ENCODE measurements at regions not wholly inside any gene's neighbourhood (a gene's known extent, or its start where the extent isn't known, plus 50 kb on each side); places are given as distances from the start of the nearest gene placed in this dataset.

- Histone ChIP-seq H3K4me3 (ENCODE audit: low read depth, low read length) (no peak overlapping the region), H3K27ac (ENCODE audit: low read depth, low read length) (no peak overlapping the region), H3K36me3 (ENCODE audit: control insufficient read depth, insufficient read depth, low read length) (no peaks in the 10 kb centered on the region), H3K9me3 (ENCODE audit: control insufficient read depth, insufficient read depth, low read length) (no peaks in the 10 kb centered on the region), H3K27me3 (ENCODE audit: control insufficient read depth, insufficient read depth, low read length) (no peaks in the 10 kb centered on the region), H3K4me1 (ENCODE audit: control insufficient read depth, insufficient read depth, low read length) (no peaks in the 10 kb centered on the region), H3K9ac (ENCODE audit: low read depth, low read length) (no peak overlapping the region)
Observed at GRCh38 chr7:145211211-145211610, 375.4 kb upstream of the TPK1 start.

GRCh38 chr7:145193951-145194350, 358.1 kb upstream of the TPK1 start:
- H3K4me3 ChIP-seq (ENCODE audit: low read depth, low read length), result no peak overlapping the region
- no peaks in the 10 kb centered on the region for H3K9me3 ChIP-seq (ENCODE audit: control insufficient read depth, insufficient read depth, low read length)
- no peaks in the 10 kb centered on the region for H3K27me3 ChIP-seq (ENCODE audit: control insufficient read depth, insufficient read depth, low read length)
- H3K36me3 ChIP-seq (ENCODE audit: control insufficient read depth, insufficient read depth, low read length), result no peaks in the 10 kb centered on the region
- no peak overlapping the region for H3K9ac ChIP-seq (ENCODE audit: low read depth, low read length)
- no peak overlapping the region for H3K27ac ChIP-seq (ENCODE audit: low read depth, low read length)
- H3K4me1 ChIP-seq (ENCODE audit: control insufficient read depth, insufficient read depth, low read length), result no peaks in the 10 kb centered on the region

- no peaks in the 10 kb centered on the region for H3K4me1 ChIP-seq (ENCODE audit: control insufficient read depth, insufficient read depth, low read length)
- no peaks in the 10 kb centered on the region for H3K36me3 ChIP-seq (ENCODE audit: control insufficient read depth, insufficient read depth, low read length)
- no peak overlapping the region for H3K4me3 ChIP-seq (ENCODE audit: low read depth, low read length)
- H3K27ac ChIP-seq (ENCODE audit: low read depth, low read length), result no peak overlapping the region
- no peak overlapping the region for H3K9ac ChIP-seq (ENCODE audit: low read depth, low read length)
- no peaks in the 10 kb centered on the region for H3K27me3 ChIP-seq (ENCODE audit: control insufficient read depth, insufficient read depth, low read length)
- H3K9me3 ChIP-seq (ENCODE audit: control insufficient read depth, insufficient read depth, low read length), result no peaks in the 10 kb centered on the region
Observed at GRCh38 chr7:145184956-145185355, 349.1 kb upstream of the TPK1 start.

- Histone ChIP-seq H3K27ac (ENCODE audit: low read depth, low read length) (no peak overlapping the region), H3K4me3 (ENCODE audit: low read depth, low read length) (no peak overlapping the region), H3K9me3 (ENCODE audit: control insufficient read depth, insufficient read depth, low read length) (no peaks in the 10 kb centered on the region), H3K36me3 (ENCODE audit: control insufficient read depth, insufficient read depth, low read length) (no peaks in the 10 kb centered on the region), H3K27me3 (ENCODE audit: control insufficient read depth, insufficient read depth, low read length) (no peaks in the 10 kb centered on the region), H3K4me1 (ENCODE audit: control insufficient read depth, insufficient read depth, low read length) (no peaks in the 10 kb centered on the region), H3K9ac (ENCODE audit: low read depth, low read length) (no peak overlapping the region)
Observed at GRCh38 chr7:145183069-145183468, 347.2 kb upstream of the TPK1 start.

- no peaks in the 10 kb centered on the region for H3K4me1 ChIP-seq (ENCODE audit: control insufficient read depth, insufficient read depth, low read length)
- H3K27me3 ChIP-seq (ENCODE audit: control insufficient read depth, insufficient read depth, low read length), result no peaks in the 10 kb centered on the region
- no peaks in the 10 kb centered on the region for H3K36me3 ChIP-seq (ENCODE audit: control insufficient read depth, insufficient read depth, low read length)
- H3K9me3 ChIP-seq (ENCODE audit: control insufficient read depth, insufficient read depth, low read length), result no peaks in the 10 kb centered on the region; the same call in 1 of the 2 replicates
- no peak overlapping the region for H3K27ac ChIP-seq (ENCODE audit: low read depth, low read length)
- no peak overlapping the region for H3K4me3 ChIP-seq (ENCODE audit: low read depth, low read length)
- H3K9ac ChIP-seq (ENCODE audit: low read depth, low read length), result no peak overlapping the region
Observed at GRCh38 chr7:145175366-145175765, 339.5 kb upstream of the TPK1 start.

- Histone ChIP-seq H3K27me3 (ENCODE audit: control insufficient read depth, insufficient read depth, low read length) (no peaks in the 10 kb centered on the region), H3K9me3 (ENCODE audit: control insufficient read depth, insufficient read depth, low read length) (no peaks in the 10 kb centered on the region; the same call in 1 of the 2 replicates), H3K27ac (ENCODE audit: low read depth, low read length) (no peak overlapping the region), H3K4me1 (ENCODE audit: control insufficient read depth, insufficient read depth, low read length) (0 out of 2 replicates have a peak, but pooled peaks cover 2% of the 10 kb centered on the region), H3K9ac (ENCODE audit: low read depth, low read length) (no peak overlapping the region), H3K4me3 (ENCODE audit: low read depth, low read length) (no peak overlapping the region), H3K36me3 (ENCODE audit: control insufficient read depth, insufficient read depth, low read length) (no peaks in the 10 kb centered on the region)
Observed at GRCh38 chr7:145169908-145170307, 334.1 kb upstream of the TPK1 start.

- Histone ChIP-seq H3K27me3 (ENCODE audit: control insufficient read depth, insufficient read depth, low read length) (no peaks in the 10 kb centered on the region), H3K4me3 (ENCODE audit: low read depth, low read length) (no peak overlapping the region), H3K36me3 (ENCODE audit: control insufficient read depth, insufficient read depth, low read length) (no peaks in the 10 kb centered on the region), H3K4me1 (ENCODE audit: control insufficient read depth, insufficient read depth, low read length) (0 out of 2 replicates have a peak, but pooled peaks cover 2% of the 10 kb centered on the region), H3K9ac (ENCODE audit: low read depth, low read length) (no peak overlapping the region), H3K27ac (ENCODE audit: low read depth, low read length) (no peak overlapping the region), H3K9me3 (ENCODE audit: control insufficient read depth, insufficient read depth, low read length) (no peaks in the 10 kb centered on the region; the same call in 1 of the 2 replicates)
Observed at GRCh38 chr7:145168879-145169278, 333.0 kb upstream of the TPK1 start.

GRCh38 chr7:145168427-145168826, 332.6 kb upstream of the TPK1 start:
- Histone ChIP-seq H3K36me3 (ENCODE audit: control insufficient read depth, insufficient read depth, low read length) (no peaks in the 10 kb centered on the region), H3K4me3 (ENCODE audit: low read depth, low read length) (no peak overlapping the region), H3K27me3 (ENCODE audit: control insufficient read depth, insufficient read depth, low read length) (no peaks in the 10 kb centered on the region), H3K4me1 (ENCODE audit: control insufficient read depth, insufficient read depth, low read length) (0 out of 2 replicates have a peak, but pooled peaks cover 2% of the 10 kb centered on the region), H3K27ac (ENCODE audit: low read depth, low read length) (no peak overlapping the region), H3K9me3 (ENCODE audit: control insufficient read depth, insufficient read depth, low read length) (no peaks in the 10 kb centered on the region; the same call in 1 of the 2 replicates), H3K9ac (ENCODE audit: low read depth, low read length) (no peak overlapping the region)

GRCh38 chr7:145156834-145157233, 321.0 kb upstream of the TPK1 start:
- Histone ChIP-seq H3K9ac (ENCODE audit: low read depth, low read length) (no peak overlapping the region), H3K4me1 (ENCODE audit: control insufficient read depth, insufficient read depth, low read length) (no peaks in the 10 kb centered on the region), H3K27ac (ENCODE audit: low read depth, low read length) (no peak overlapping the region), H3K9me3 (ENCODE audit: control insufficient read depth, insufficient read depth, low read length) (no peaks in the 10 kb centered on the region), H3K36me3 (ENCODE audit: control insufficient read depth, insufficient read depth, low read length) (no peaks in the 10 kb centered on the region), H3K4me3 (ENCODE audit: low read depth, low read length) (no peak overlapping the region), H3K27me3 (ENCODE audit: control insufficient read depth, insufficient read depth, low read length) (no peaks in the 10 kb centered on the region)

GRCh38 chr7:145152589-145152988, 316.7 kb upstream of the TPK1 start:
- H3K4me3 ChIP-seq (ENCODE audit: low read depth, low read length), result no peak overlapping the region
- H3K9me3 ChIP-seq (ENCODE audit: control insufficient read depth, insufficient read depth, low read length), result no peaks in the 10 kb centered on the region
- no peak overlapping the region for H3K9ac ChIP-seq (ENCODE audit: low read depth, low read length)
- H3K27me3 ChIP-seq (ENCODE audit: control insufficient read depth, insufficient read depth, low read length), result no peaks in the 10 kb centered on the region
- no peak overlapping the region for H3K27ac ChIP-seq (ENCODE audit: low read depth, low read length)
- H3K4me1 ChIP-seq (ENCODE audit: control insufficient read depth, insufficient read depth, low read length), result no peaks in the 10 kb centered on the region
- H3K36me3 ChIP-seq (ENCODE audit: control insufficient read depth, insufficient read depth, low read length), result no peaks in the 10 kb centered on the region

GRCh38 chr7:145151676-145152075, 315.8 kb upstream of the TPK1 start:
- Histone ChIP-seq H3K27ac (ENCODE audit: low read depth, low read length) (no peak overlapping the region), H3K36me3 (ENCODE audit: control insufficient read depth, insufficient read depth, low read length) (no peaks in the 10 kb centered on the region), H3K9ac (ENCODE audit: low read depth, low read length) (no peak overlapping the region), H3K9me3 (ENCODE audit: control insufficient read depth, insufficient read depth, low read length) (no peaks in the 10 kb centered on the region), H3K27me3 (ENCODE audit: control insufficient read depth, insufficient read depth, low read length) (no peaks in the 10 kb centered on the region), H3K4me3 (ENCODE audit: low read depth, low read length) (no peak overlapping the region), H3K4me1 (ENCODE audit: control insufficient read depth, insufficient read depth, low read length) (no peaks in the 10 kb centered on the region)

- no peak overlapping the region for H3K9ac ChIP-seq (ENCODE audit: low read depth, low read length)
- H3K4me3 ChIP-seq (ENCODE audit: low read depth, low read length), result no peak overlapping the region
- no peak overlapping the region for H3K27ac ChIP-seq (ENCODE audit: low read depth, low read length)
- no peaks in the 10 kb centered on the region for H3K27me3 ChIP-seq (ENCODE audit: control insufficient read depth, insufficient read depth, low read length)
- H3K4me1 ChIP-seq (ENCODE audit: control insufficient read depth, insufficient read depth, low read length), result no peaks in the 10 kb centered on the region
- no peaks in the 10 kb centered on the region for H3K9me3 ChIP-seq (ENCODE audit: control insufficient read depth, insufficient read depth, low read length)
- no peaks in the 10 kb centered on the region for H3K36me3 ChIP-seq (ENCODE audit: control insufficient read depth, insufficient read depth, low read length)
Observed at GRCh38 chr7:145147865-145148264, 312.0 kb upstream of the TPK1 start.
